ENCODE measurements at regions not wholly inside any gene's neighbourhood (a gene's known extent, or its start where the extent isn't known, plus 50 kb on each side); places are given as distances from the start of the nearest gene placed in this dataset.
"Not testable (repeated sequence)": the region's sequence is repeated elsewhere in the genome, so short reads cannot be mapped to it uniquely, and the experiment has no call there.

- not testable (repeated sequence) for TF ChIP-seq CTCF, EZH2phosphoT487 (IDR thresholded peaks at IDR 0.05)
Measured at GRCh38 chr9:62801372-62801811, 1611.6 kb downstream of the SPATA31A7 start.

All from neural progenitor cell (in vitro differentiated cells).